HepG2 (cell line): ENCODE measurements at regions not wholly inside any gene's neighbourhood (a gene's known extent, or its start where the extent isn't known, plus 50 kb on each side); places are given as distances from the start of the nearest gene placed in this dataset.

ENCODE experiments used
- ARHGAP35 ChIP-seq: sonication (generic); formaldehyde crosslinking; IDR thresholded peaks from 2 replicates; pipeline ENCODE4 v1.9.0; 2022; ENCODE audit warnings: mild to moderate bottlenecking, inconsistent platforms, moderate library complexity, missing genetic modification reagents, borderline replicate concordance
- BRF2 ChIP-seq: sonication (generic); formaldehyde crosslinking; IDR thresholded peaks from 2 replicates; pipeline ENCODE4 v1.8.1; 2022; ENCODE audit warnings: mild to moderate bottlenecking, missing genetic modification reagents
- HNRNPK ChIP-seq: fragments of 200-400 bp; formaldehyde crosslinking; IDR thresholded peaks from 2 replicates; pipeline ENCODE4 v1.6.1; 2018; ENCODE audit warnings: low read length, low read depth, moderate library complexity, mild to moderate bottlenecking; ENCODE audit not compliant: poor library complexity, severe bottlenecking
- MEF2D ChIP-seq: sonication (generic); formaldehyde crosslinking; IDR thresholded peaks from 2 replicates; pipeline ENCODE4 v1.5.1; 2020; ENCODE audit warnings: mild to moderate bottlenecking, missing genetic modification reagents
- REST ChIP-seq, 2 experiments: IDR thresholded peaks; 2 replicates each; pipeline ENCODE4 v1.6.1; 2011 to 2012; ENCODE audit warnings: low read length in 2 of 2, borderline replicate concordance in 1 of 2, low read depth in 1 of 2, mild to moderate bottlenecking in 1 of 2, moderate library complexity in 1 of 2
- ZFP37 ChIP-seq: sonication (generic); formaldehyde crosslinking; IDR thresholded peaks from 2 replicates; pipeline ENCODE4 v1.4.0; 2020; ENCODE audit warnings: missing genetic modification reagents, borderline replicate concordance
- ZNF18 ChIP-seq: sonication (generic); formaldehyde crosslinking; IDR thresholded peaks from 2 replicates; pipeline ENCODE4 v1.8.0; 2022; ENCODE audit warnings: mild to moderate bottlenecking, missing genetic modification reagents; ENCODE audit not compliant: insufficient replicate concordance
- ZNF354B ChIP-seq: sonication (generic); formaldehyde crosslinking; IDR thresholded peaks from 2 replicates; pipeline ENCODE4 v1.8.0; 2022; ENCODE audit warnings: mild to moderate bottlenecking, missing genetic modification reagents
- ZNF367 ChIP-seq: sonication (generic); formaldehyde crosslinking; IDR thresholded peaks from 2 replicates; pipeline ENCODE4 v1.4.0; 2020; ENCODE audit warnings: missing genetic modification reagents, borderline replicate concordance
- ZNF510 ChIP-seq: sonication (generic); formaldehyde crosslinking; IDR thresholded peaks from 2 replicates; pipeline ENCODE4 v1.4.0; 2020; ENCODE audit warnings: low read depth, mild to moderate bottlenecking, missing genetic modification reagents
- ZSCAN30 ChIP-seq: sonication (generic); formaldehyde crosslinking; IDR thresholded peaks from 2 replicates; pipeline ENCODE4 v1.5.0; 2020; ENCODE audit warnings: mild to moderate bottlenecking, missing genetic modification reagents
- TF ChIP-seq, protein P1 (sequence below): sonication (generic); formaldehyde crosslinking; IDR thresholded peaks from 2 replicates; pipeline ENCODE4 v1.5.0; 2020; ENCODE audit warnings: mild to moderate bottlenecking, missing genetic modification reagents, moderate library complexity
- TF ChIP-seq, protein P2 (sequence below): sonication (generic); formaldehyde crosslinking; IDR thresholded peaks from 2 replicates; pipeline ENCODE4 v1.5.1; 2020; ENCODE audit warnings: mild to moderate bottlenecking, missing genetic modification reagents

DNA sequence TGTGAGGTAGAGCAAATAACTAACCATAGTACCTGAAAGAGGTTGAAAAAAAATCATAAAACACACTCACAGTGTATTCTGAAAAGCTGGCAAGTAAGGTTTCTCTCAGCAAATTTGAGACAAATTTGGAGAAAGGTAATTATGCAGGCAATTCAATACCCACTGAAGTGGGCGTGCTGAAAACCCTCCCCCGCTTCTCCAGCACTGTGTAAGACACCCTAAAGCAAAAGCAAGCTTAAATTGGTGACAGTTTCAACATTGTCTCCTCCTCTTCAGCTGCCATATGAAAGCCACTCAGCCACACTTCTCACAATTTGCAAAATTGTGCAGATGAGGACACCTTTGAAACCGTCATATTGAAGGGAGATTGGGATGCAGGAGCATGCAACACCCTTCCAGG is 322.3 kb upstream of the CDH6 start:
- no peak for TF ChIP-seq BRF2 (CRISPR knock-in tag)
- TF ChIP-seq ZNF367 (CRISPR knock-in tag): no peak
- TF ChIP-seq ZNF510 (CRISPR knock-in tag): no peak
- no peak for TF ChIP-seq ARHGAP35
- TF ChIP-seq, protein P1, sequence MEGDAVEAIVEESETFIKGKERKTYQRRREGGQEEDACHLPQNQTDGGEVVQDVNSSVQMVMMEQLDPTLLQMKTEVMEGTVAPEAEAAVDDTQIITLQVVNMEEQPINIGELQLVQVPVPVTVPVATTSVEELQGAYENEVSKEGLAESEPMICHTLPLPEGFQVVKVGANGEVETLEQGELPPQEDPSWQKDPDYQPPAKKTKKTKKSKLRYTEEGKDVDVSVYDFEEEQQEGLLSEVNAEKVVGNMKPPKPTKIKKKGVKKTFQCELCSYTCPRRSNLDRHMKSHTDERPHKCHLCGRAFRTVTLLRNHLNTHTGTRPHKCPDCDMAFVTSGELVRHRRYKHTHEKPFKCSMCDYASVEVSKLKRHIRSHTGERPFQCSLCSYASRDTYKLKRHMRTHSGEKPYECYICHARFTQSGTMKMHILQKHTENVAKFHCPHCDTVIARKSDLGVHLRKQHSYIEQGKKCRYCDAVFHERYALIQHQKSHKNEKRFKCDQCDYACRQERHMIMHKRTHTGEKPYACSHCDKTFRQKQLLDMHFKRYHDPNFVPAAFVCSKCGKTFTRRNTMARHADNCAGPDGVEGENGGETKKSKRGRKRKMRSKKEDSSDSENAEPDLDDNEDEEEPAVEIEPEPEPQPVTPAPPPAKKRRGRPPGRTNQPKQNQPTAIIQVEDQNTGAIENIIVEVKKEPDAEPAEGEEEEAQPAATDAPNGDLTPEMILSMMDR (CRISPR knock-in tag): no peak
- TF ChIP-seq, protein P2, sequence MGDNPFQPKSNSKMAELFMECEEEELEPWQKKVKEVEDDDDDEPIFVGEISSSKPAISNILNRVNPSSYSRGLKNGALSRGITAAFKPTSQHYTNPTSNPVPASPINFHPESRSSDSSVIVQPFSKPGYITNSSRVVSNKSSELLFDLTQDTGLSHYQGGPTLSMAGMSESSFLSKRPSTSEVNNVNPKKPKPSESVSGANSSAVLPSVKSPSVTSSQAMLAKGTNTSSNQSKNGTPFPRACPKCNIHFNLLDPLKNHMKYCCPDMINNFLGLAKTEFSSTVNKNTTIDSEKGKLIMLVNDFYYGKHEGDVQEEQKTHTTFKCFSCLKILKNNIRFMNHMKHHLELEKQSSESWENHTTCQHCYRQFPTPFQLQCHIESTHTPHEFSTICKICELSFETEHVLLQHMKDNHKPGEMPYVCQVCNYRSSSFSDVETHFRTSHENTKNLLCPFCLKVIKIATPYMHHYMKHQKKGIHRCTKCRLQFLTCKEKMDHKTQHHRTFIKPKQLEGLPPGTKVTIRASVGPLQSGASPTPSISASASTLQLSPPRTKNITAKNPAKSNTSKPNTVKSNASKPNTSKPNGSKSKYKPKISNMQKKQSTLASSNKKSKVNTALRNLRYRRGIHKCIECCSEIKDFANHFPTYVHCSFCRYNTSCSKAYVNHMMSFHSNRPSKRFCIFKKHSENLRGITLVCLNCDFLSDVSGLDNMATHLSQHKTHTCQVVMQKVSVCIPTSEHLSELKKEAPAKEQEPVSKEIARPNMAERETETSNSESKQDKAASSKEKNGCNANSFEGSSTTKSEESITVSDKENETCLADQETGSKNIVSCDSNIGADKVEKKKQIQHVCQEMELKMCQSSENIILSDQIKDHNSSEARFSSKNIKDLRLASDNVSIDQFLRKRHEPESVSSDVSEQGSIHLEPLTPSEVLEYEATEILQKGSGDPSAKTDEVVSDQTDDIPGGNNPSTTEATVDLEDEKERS (CRISPR knock-in tag): no peak
- no peak for TF ChIP-seq ZFP37 (CRISPR knock-in tag)
- TF ChIP-seq ZNF18 (CRISPR knock-in tag): no peak
- TF ChIP-seq MEF2D (CRISPR knock-in tag): no peak
- no peak for TF ChIP-seq ZNF354B (CRISPR knock-in tag)
- TF ChIP-seq ZSCAN30: no peak
- TF ChIP-seq HNRNPK: no peak
- no peak for TF ChIP-seq REST (IDR thresholded peaks at IDR 0.05; ENCODE audit: borderline replicate concordance in 1 of 2, low read depth in 1 of 2, low read length in 2 of 2)
